ENCODE measurements at regions not wholly inside any gene's neighbourhood (a gene's known extent, or its start where the extent isn't known, plus 50 kb on each side); places are given as distances from the start of the nearest gene placed in this dataset.

- Histone ChIP-seq H3K4me1 (ENCODE audit: low read length) (peaks cover 9% of the 10 kb centered on the region), H3K27ac (ENCODE audit: low read length) (no peak overlapping the region), H3K27me3 (ENCODE audit: low read depth, low read length) (no peaks in the 10 kb centered on the region), H3K4me2 (ENCODE audit: low read length) (no peak overlapping the region), H3K36me3 (replicated peaks; ENCODE audit: low read depth, low read length) (no peaks in the 10 kb centered on the region), H3K9me3 (ENCODE audit: insufficient read depth, low read length) (no peaks in the 10 kb centered on the region), H2AFZ (ENCODE audit: low read depth, low read length) (no peak overlapping the region), H3K79me2 (ENCODE audit: low read length) (no peaks in the 10 kb centered on the region), H3K4me3 (ENCODE audit: low read length) (no peak overlapping the region), H4K20me1 (ENCODE audit: insufficient read depth, low read length) (no peaks in the 10 kb centered on the region), H3K9ac (ENCODE audit: low read length) (no peak overlapping the region)
- TF ChIP-seq EZH2phosphoT487 (IDR thresholded peaks at IDR 0.05; ENCODE audit: low read depth) (no peak), CTCF (IDR thresholded peaks at IDR 0.05; ENCODE audit: low read depth, low read length) (no peak)
Measured at GRCh38 chr1:187338762-187339412, 510.1 kb downstream of the PLA2G4A start.

- Histone ChIP-seq H3K27ac (ENCODE audit: low read length) (no peak overlapping the region), H2AFZ (ENCODE audit: low read depth, low read length) (no peak overlapping the region), H3K36me3 (replicated peaks; ENCODE audit: low read depth, low read length) (no peaks in the 10 kb centered on the region), H3K9ac (ENCODE audit: low read length) (no peak overlapping the region), H4K20me1 (ENCODE audit: insufficient read depth, low read length) (no peaks in the 10 kb centered on the region), H3K4me2 (ENCODE audit: low read length) (no peak overlapping the region), H3K4me3 (ENCODE audit: low read length) (no peak overlapping the region), H3K79me2 (ENCODE audit: low read length) (no peaks in the 10 kb centered on the region), H3K9me3 (ENCODE audit: insufficient read depth, low read length) (no peaks in the 10 kb centered on the region), H3K27me3 (ENCODE audit: low read depth, low read length) (no peaks in the 10 kb centered on the region), H3K4me1 (ENCODE audit: low read length) (no peaks in the 10 kb centered on the region)
- TF ChIP-seq CTCF (IDR thresholded peaks at IDR 0.05; ENCODE audit: low read depth, low read length) (no peak), EZH2phosphoT487 (IDR thresholded peaks at IDR 0.05; ENCODE audit: low read depth) (no peak)
Measured at GRCh38 chr1:187342495-187342894, 513.7 kb downstream of the PLA2G4A start.

GRCh38 chr1:187374082-187374481 lies 545.3 kb downstream of the PLA2G4A start:
- Histone ChIP-seq H3K27me3 (ENCODE audit: low read depth, low read length) (no peaks in the 10 kb centered on the region), H3K9ac (ENCODE audit: low read length) (no peak overlapping the region)
- TF ChIP-seq EZH2phosphoT487 (IDR thresholded peaks at IDR 0.05; ENCODE audit: low read depth) (no peak), CTCF (IDR thresholded peaks at IDR 0.05; ENCODE audit: low read depth, low read length) (no peak)

GRCh38 chr1:187374742-187375141 lies 546.0 kb downstream of the PLA2G4A start:
- H3K4me2 ChIP-seq (ENCODE audit: low read length) = no peak overlapping the region
- no peak overlapping the region for H2AFZ ChIP-seq (ENCODE audit: low read depth, low read length)
- H3K27me3 ChIP-seq (ENCODE audit: low read depth, low read length) = no peaks in the 10 kb centered on the region
- H3K4me3 ChIP-seq (ENCODE audit: low read length) = no peak overlapping the region
- no peaks in the 10 kb centered on the region for H3K36me3 ChIP-seq (replicated peaks; ENCODE audit: low read depth, low read length)
- H3K9ac ChIP-seq (ENCODE audit: low read length) = no peak overlapping the region
- H3K9me3 ChIP-seq (ENCODE audit: insufficient read depth, low read length) = no peaks in the 10 kb centered on the region
- H3K79me2 ChIP-seq (ENCODE audit: low read length) = no peaks in the 10 kb centered on the region
- TF ChIP-seq CTCF (IDR thresholded peaks at IDR 0.05; ENCODE audit: low read depth, low read length) (no peak), EZH2phosphoT487 (IDR thresholded peaks at IDR 0.05; ENCODE audit: low read depth) (no peak)
- H3K27ac ChIP-seq (ENCODE audit: low read length) = no peak overlapping the region
- no peaks in the 10 kb centered on the region for H3K4me1 ChIP-seq (ENCODE audit: low read length)
- H4K20me1 ChIP-seq (ENCODE audit: insufficient read depth, low read length) = no peaks in the 10 kb centered on the region

More at GRCh38 chr1:187374082-187374481, 545.3 kb downstream of the PLA2G4A start:
- Histone ChIP-seq H3K4me3 (ENCODE audit: low read length) (no peak overlapping the region), H3K9me3 (ENCODE audit: insufficient read depth, low read length) (no peaks in the 10 kb centered on the region), H3K27ac (ENCODE audit: low read length) (no peak overlapping the region), H3K4me1 (ENCODE audit: low read length) (no peaks in the 10 kb centered on the region), H4K20me1 (ENCODE audit: insufficient read depth, low read length) (no peaks in the 10 kb centered on the region), H3K36me3 (replicated peaks; ENCODE audit: low read depth, low read length) (no peaks in the 10 kb centered on the region), H3K79me2 (ENCODE audit: low read length) (no peaks in the 10 kb centered on the region), H2AFZ (ENCODE audit: low read depth, low read length) (no peak overlapping the region), H3K4me2 (ENCODE audit: low read length) (no peak overlapping the region)

All from OCI-LY3 (cell line).